ENCODE measurements at regions not wholly inside any gene's neighbourhood (a gene's known extent, or its start where the extent isn't known, plus 50 kb on each side); places are given as distances from the start of the nearest gene placed in this dataset.

DNA sequence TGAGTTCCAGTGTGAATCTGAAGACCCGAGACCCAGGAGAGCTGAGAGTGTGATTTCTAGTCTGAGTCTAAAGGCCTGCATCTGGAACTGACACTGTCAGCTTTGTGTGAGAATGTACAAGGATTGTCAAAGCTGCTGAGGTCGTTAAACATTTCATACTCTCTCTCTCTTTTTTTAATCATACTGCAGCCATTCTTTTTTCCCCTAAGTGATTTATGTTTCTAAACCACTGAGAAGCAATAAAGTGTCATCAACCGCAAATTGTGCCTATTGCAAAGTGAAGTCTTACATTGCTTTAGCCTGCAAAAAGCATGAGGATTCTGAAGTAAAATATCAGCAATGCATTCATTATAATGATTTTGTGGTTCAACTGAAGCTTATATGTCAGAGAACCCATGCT is 106.0 kb downstream of the ASMT start:
- intact Hi-C loops (cut with DNase I), result no loop called here
- no peaks in the 10 kb centered on the region for H3K36me3 ChIP-seq
- no peak overlapping the region for H3K4me3 ChIP-seq
- H3K27ac ChIP-seq, result no peak overlapping the region
- no peaks in the 10 kb centered on the region for H3K4me1 ChIP-seq
- DNase-seq (no peak), ATAC-seq (no peak)
- TF ChIP-seq, protein P1, sequence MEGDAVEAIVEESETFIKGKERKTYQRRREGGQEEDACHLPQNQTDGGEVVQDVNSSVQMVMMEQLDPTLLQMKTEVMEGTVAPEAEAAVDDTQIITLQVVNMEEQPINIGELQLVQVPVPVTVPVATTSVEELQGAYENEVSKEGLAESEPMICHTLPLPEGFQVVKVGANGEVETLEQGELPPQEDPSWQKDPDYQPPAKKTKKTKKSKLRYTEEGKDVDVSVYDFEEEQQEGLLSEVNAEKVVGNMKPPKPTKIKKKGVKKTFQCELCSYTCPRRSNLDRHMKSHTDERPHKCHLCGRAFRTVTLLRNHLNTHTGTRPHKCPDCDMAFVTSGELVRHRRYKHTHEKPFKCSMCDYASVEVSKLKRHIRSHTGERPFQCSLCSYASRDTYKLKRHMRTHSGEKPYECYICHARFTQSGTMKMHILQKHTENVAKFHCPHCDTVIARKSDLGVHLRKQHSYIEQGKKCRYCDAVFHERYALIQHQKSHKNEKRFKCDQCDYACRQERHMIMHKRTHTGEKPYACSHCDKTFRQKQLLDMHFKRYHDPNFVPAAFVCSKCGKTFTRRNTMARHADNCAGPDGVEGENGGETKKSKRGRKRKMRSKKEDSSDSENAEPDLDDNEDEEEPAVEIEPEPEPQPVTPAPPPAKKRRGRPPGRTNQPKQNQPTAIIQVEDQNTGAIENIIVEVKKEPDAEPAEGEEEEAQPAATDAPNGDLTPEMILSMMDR (IDR thresholded peaks at IDR 0.05), result no peak
- no peaks in the 10 kb centered on the region for H3K9me3 ChIP-seq
- H3K27me3 ChIP-seq, result no peaks in the 10 kb centered on the region

DNA sequence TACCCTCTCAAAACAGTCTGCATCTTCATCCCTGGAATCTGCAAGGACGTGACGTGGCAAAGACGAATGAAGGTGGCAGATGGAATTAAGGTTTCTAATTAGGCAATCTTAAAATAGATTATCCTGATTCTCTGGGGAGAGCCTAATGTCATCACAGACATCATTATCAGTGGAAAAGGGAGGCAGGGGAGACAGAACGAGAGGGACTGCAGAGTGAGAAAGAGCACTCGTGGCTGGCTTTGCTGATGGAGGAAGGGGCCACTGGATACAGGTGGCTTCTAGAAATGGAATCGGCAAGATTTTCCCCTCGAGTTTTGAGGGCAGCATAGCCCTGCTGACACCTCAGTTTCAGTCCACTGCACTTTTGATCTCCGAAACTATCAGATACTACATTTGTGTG is 110.6 kb downstream of the ASMT start:
- no peaks in the 10 kb centered on the region for H3K4me1 ChIP-seq
- no peaks in the 10 kb centered on the region for H3K27me3 ChIP-seq
- no peak overlapping the region for H3K27ac ChIP-seq
- peak; percentile 6 for DNase-seq
- no peak for ATAC-seq
- no peak overlapping the region for H3K4me3 ChIP-seq
- TF ChIP-seq, protein P1 (IDR thresholded peaks at IDR 0.05), result no peak
- no peaks in the 10 kb centered on the region for H3K9me3 ChIP-seq
- no peaks in the 10 kb centered on the region for H3K36me3 ChIP-seq
- intact Hi-C loops (cut with DNase I), result no loop called here

DNA sequence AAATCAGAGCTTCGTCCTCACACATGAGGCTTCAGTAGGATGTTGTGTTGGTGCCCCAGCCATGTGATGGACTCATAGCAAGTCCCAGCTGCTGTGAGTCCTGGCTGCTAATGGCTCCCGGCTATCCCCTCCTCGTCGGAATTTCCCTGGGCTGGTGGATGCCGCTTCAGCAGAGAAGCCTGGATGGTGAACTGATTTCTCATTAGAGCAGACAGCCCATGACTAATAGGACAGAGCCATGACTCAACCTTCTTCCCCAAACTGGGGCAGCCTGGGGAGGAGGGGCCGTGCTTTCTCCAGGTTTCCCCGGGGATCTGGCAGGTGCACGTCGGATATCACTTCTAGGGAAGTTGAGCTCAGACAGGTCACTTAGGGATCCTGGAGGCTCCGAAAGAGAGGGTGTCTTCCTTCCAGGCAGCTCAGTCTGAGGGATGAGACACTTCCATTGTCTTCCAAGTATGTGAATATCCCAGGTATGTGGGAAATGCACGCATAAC is 112.7 kb downstream of the ASMT start:
- Histone ChIP-seq H3K27ac (no peak overlapping the region), H3K9me3 (no peaks in the 10 kb centered on the region), H3K27me3 (no peaks in the 10 kb centered on the region), H3K4me3 (no peak overlapping the region), H3K36me3 (no peaks in the 10 kb centered on the region), H3K4me1 (no peaks in the 10 kb centered on the region)
- TF ChIP-seq, protein P1 (IDR thresholded peaks at IDR 0.05), result no peak
- DNase-seq (no peak), ATAC-seq (no peak)
- intact Hi-C loops (cut with DNase I), result no loop called here

DNA sequence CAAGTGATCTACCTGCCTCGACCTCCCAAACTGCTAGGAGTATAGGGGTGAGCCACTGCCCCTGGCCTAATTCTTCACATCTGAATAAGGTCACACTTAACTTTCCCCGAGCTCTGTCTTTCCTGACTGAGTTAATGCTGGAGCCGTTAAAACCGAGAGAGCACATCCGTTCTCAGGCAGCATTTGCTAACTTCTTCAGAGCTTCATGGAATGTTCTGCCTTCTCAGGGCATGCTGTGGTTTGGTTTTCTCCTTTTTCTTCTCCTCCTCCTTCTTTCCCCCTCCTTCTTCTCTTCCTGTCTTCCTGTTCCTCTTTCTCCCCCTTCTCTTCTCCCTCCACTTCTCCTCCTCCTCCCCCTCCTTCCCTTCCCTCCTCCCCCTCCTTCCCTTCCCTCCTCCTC is 119.9 kb downstream of the ASMT start:
- Histone ChIP-seq H3K27ac (no peak overlapping the region), H3K4me1 (no peaks in the 10 kb centered on the region), H3K36me3 (no peaks in the 10 kb centered on the region), H3K27me3 (no peaks in the 10 kb centered on the region), H3K9me3 (no peaks in the 10 kb centered on the region), H3K4me3 (no peak overlapping the region)
- DNase-seq, result no peak
- ATAC-seq, result no peak
- intact Hi-C loops (cut with DNase I), result no loop called here
- TF ChIP-seq, protein P1 (IDR thresholded peaks at IDR 0.05), result no peak

DNA sequence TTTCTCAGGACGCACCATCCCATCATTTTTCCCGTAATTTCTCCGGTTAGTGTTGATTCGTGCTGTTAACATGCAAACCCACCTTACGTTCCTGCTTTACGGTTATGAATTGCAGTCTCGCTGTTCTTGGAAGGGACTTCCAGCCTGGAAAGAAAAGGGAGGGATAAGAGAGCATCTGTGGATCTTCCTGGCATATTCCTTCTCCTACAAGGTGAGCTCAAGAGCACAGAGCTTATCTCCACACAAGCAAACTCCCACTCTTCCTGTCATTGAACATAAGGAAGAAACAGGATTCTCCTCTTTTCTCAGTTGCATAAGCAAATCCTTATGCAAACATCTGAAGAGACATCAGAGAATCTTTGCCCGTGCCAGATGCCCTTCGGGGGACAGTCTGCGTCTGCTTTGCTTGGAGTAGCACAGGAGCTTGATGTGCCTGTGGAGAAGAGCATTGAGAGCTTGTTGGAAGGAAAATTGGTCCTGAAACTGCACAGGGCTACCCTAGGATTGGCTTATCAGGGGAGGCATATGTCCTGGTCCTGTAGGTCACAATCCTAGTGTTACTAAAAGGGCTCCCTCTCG is 127.0 kb downstream of the ASMT start:
- Histone ChIP-seq H3K27me3 (no peaks in the 10 kb centered on the region), H3K4me1 (no peaks in the 10 kb centered on the region), H3K27ac (no peak overlapping the region), H3K9me3 (no peaks in the 10 kb centered on the region), H3K4me3 (no peak overlapping the region), H3K36me3 (no peaks in the 10 kb centered on the region)
- no peak for ATAC-seq
- intact Hi-C loops (cut with DNase I), result no loop called here
- TF ChIP-seq, protein P1 (IDR thresholded peaks at IDR 0.05), result no peak
- no peak for DNase-seq

DNA sequence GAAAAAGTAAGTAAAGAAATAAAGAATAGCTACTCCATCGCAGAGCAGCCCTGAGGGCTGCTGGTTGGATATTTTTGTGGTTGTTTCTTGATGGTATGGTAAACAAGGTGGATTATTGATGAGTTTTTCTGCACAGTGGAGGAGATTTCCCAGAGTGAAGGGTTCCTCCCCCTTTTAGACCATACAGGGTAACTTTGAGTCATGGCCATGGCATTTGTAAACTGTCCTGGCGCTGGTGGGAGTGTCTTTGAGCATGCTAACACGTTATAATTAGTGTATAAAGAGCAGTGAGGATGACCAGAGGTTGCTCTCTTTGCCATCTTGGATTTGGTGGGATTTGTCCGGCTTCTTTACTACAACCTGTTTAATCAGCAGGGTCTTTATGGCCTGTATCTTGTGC is 128.2 kb downstream of the ASMT start:
- DNase-seq (no peak), ATAC-seq (no peak)
- H3K27ac ChIP-seq, result no peak overlapping the region
- H3K4me1 ChIP-seq, result no peaks in the 10 kb centered on the region
- H3K9me3 ChIP-seq, result no peaks in the 10 kb centered on the region
- H3K36me3 ChIP-seq, result no peaks in the 10 kb centered on the region
- intact Hi-C loops (cut with DNase I), result no loop called here
- no peaks in the 10 kb centered on the region for H3K27me3 ChIP-seq
- H3K4me3 ChIP-seq, result no peak overlapping the region
- TF ChIP-seq, protein P1 (IDR thresholded peaks at IDR 0.05), result no peak

Measured in upper lobe of right lung (tissue), 1 donor.